Suppressor macrophage treated with lipopolysaccharide for 4 hours (primary cell): ENCODE measurements at regions not wholly inside any gene's neighbourhood (a gene's known extent, or its start where the extent isn't known, plus 50 kb on each side); places are given as distances from the start of the nearest gene placed in this dataset.

Source experiments
- DNase-seq: peaks from one replicate; pipeline ENCODE4 v3.0.0-alpha.2; 2020

DNA sequence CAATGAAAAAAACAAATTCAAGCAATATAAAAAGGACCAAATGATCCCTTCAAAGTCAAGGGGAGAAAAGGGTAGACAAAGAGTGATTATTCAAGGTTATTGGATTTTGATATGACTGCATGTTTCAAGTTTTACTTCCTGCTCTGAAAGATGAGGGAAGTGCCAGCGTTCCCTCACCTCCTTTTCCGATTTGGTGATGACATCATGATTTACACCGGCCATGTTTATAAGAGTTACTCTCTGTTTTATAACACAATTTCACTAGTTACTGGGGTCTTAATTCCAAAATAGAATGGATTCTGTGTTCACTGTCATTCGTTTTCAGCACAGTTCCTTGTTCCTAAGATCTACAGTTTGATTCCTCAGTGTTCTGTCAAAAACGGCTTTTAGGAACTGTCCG, 60.5 kb upstream of the CPXM2 start:
- no peak for DNase-seq

DNA sequence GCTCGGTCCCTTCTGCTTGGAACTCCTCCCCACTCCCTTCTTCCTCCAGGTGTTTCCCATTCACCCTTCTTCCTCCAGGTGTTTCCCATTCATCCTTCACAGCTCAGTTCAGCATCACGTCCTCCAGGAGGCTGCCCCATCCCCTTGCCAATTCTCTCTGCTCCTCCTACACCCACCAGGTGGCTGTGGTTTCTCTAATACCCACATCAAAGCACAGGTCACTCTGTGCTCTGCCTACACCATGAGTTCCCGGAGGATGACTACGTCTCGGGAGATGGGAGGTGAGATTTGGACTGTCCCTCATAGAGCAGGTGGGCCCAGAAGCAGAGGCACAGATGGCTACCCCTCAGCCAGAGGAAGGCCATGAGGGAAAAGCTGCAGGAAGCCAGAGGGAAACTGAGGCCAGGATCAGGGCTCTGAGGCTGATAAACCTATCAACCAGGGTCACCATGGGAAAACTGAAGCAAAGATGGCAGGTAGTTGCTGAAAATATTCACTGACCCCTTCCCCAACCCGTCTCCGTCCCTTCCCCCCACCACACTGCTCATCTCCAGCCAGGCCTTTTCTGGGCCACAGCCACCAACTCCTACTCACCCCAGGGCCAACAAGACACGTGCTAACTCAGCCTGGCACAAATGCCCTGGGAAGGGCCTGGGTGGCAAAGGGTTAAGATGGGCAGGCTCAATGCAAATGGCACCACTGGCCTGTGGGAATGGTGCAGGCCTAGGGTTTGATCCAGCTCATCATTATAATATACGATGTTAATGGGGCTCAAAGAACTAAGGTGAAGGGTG, 56.6 kb upstream of the CPXM2 start:
- no peak for DNase-seq

- DNase-seq: peak; percentile 3
Observed at GRCh38 chr10:123945325-123945920, 53.8 kb upstream of the CPXM2 start.

DNA sequence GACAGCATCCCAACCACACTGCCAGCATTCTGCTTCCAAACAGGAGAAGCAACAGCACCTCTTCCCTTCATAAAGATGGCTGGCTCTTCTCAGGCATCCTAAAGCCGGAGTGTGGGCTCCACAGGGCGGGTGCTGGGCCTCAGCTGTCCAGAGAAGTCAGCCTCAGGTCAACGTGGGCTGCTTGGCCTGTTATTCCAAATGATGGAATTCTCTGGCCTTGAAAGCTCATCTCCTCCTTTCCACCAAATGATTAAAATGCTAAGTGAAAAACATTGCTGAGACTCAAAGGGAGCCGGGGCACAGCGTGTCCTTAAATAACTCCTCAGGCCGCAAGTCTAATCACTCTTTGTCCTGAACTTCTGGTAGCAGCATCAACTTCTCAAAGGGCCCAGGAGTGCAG, 53.1 kb upstream of the CPXM2 start:
- no peak for DNase-seq

- no peak for DNase-seq
Observed at GRCh38 chr10:123943307-123943706, 51.7 kb upstream of the CPXM2 start.

GRCh38 chr10:123942114-123942861, 50.7 kb upstream of the CPXM2 start:
- peak; percentile 9 for DNase-seq
